Neuronal stem cell (in vitro differentiated cells): ENCODE measurements at regions not wholly inside any gene's neighbourhood (a gene's known extent, or its start where the extent isn't known, plus 50 kb on each side); places are given as distances from the start of the nearest gene placed in this dataset.

Source experiments
- DNase-seq: peaks from one replicate; pipeline ENCODE4 v3.0.0-alpha.2; 2013; ENCODE audit warnings: low spot score
- H2AFZ ChIP-seq: one replicate; pipeline ENCODE4 v1.6.1; 2013; ENCODE audit warnings: mild to moderate bottlenecking, low read length, inconsistent platforms
- H2AK5ac ChIP-seq: 2 replicates; pipeline ENCODE4 v1.6.1; 2013; ENCODE audit warnings: low read depth, mild to moderate bottlenecking, inconsistent platforms, low read length, moderate library complexity, mixed read lengths
- H2BK120ac ChIP-seq: 2 replicates; pipeline ENCODE4 v1.6.1; 2013; ENCODE audit warnings: low read depth, mild to moderate bottlenecking, inconsistent platforms, low read length, moderate library complexity, mixed read lengths
- H2BK12ac ChIP-seq: one replicate; pipeline ENCODE4 v1.6.1; 2013; ENCODE audit warnings: low read length, inconsistent platforms
- H2BK15ac ChIP-seq: 2 replicates; pipeline ENCODE4 v1.6.1; 2013; ENCODE audit warnings: mild to moderate bottlenecking, low read length, inconsistent platforms, mixed read lengths
- H2BK5ac ChIP-seq: one replicate; pipeline ENCODE4 v1.6.1; 2013; ENCODE audit warnings: inconsistent platforms, mild to moderate bottlenecking, low read length, moderate library complexity
- H3K14ac ChIP-seq: one replicate; pipeline ENCODE4 v1.6.1; 2013; ENCODE audit warnings: low read length, inconsistent platforms
- H3K18ac ChIP-seq: 2 replicates; pipeline ENCODE4 v1.6.1; 2013; ENCODE audit warnings: low read length, inconsistent platforms
- H3K23ac ChIP-seq: 2 replicates; pipeline ENCODE4 v1.6.1; 2013; ENCODE audit warnings: low read depth, mild to moderate bottlenecking, mixed read lengths, low read length, inconsistent platforms; ENCODE audit not compliant: poor library complexity
- H3K27ac ChIP-seq: replicated peaks from 3 replicates; pipeline ENCODE4 v1.5.1; 2013; ENCODE audit warnings: low read length, inconsistent platforms
- H3K27me3 ChIP-seq, 3 experiments: 2 replicates each; pipeline ENCODE4 v1.6.1; 2013; ENCODE audit warnings: low read length in 3 of 3, mild to moderate bottlenecking in 2 of 3, inconsistent platforms in 1 of 3, low read depth in 1 of 3, mixed read lengths in 1 of 3, moderate library complexity in 1 of 3; ENCODE audit not compliant: control insufficient read depth in 3 of 3, insufficient read depth in 3 of 3
- H3K36me3 ChIP-seq, 2 donors: replicated peaks in 1 of 2; 2 replicates each; pipeline ENCODE4 v1.6.1; 2013; ENCODE audit warnings: low read length in 2 of 2; ENCODE audit not compliant: control insufficient read depth in 2 of 2, insufficient read depth in 2 of 2
- H3K4ac ChIP-seq: 2 replicates; pipeline ENCODE4 v1.6.1; 2013; ENCODE audit warnings: inconsistent platforms, mild to moderate bottlenecking, low read length, moderate library complexity
- H3K4me1 ChIP-seq, 2 donors: 1 replicate in 1 of 2; 2 replicates in 1 of 2; pipeline ENCODE4 v1.6.1; 2013; ENCODE audit warnings: low read length in 2 of 2, low read depth in 1 of 2; ENCODE audit not compliant: control insufficient read depth in 2 of 2, insufficient read depth in 1 of 2
- H3K4me2 ChIP-seq: one replicate; pipeline ENCODE4 v1.6.1; 2013; ENCODE audit warnings: mild to moderate bottlenecking, low read length, inconsistent platforms; ENCODE audit not compliant: insufficient read depth, poor library complexity, severe bottlenecking
- H3K4me3 ChIP-seq, 2 donors: 2 replicates each; pipeline ENCODE4 v1.5.1; 2013; ENCODE audit warnings: low read length in 2 of 2, mild to moderate bottlenecking in 2 of 2, inconsistent platforms in 1 of 2, moderate library complexity in 1 of 2
- H3K79me1 ChIP-seq: one replicate; pipeline ENCODE4 v1.6.1; 2013; ENCODE audit warnings: low read depth, mild to moderate bottlenecking, inconsistent platforms, low read length, moderate library complexity
- H3K9ac ChIP-seq: one replicate; pipeline ENCODE4 v1.6.1; 2013; ENCODE audit warnings: mild to moderate bottlenecking, low read depth, low read length, inconsistent platforms; ENCODE audit not compliant: poor library complexity
- H3K9me3 ChIP-seq, 2 donors: replicated peaks in 1 of 2; 2 replicates each; pipeline versions ENCODE3 to v1.6.1; 2013; ENCODE audit warnings: low read length in 2 of 2, mild to moderate bottlenecking in 2 of 2, inconsistent platforms in 1 of 2, low read depth in 1 of 2, mixed read lengths in 1 of 2, moderate library complexity in 1 of 2; ENCODE audit not compliant: control insufficient read depth in 2 of 2, insufficient read depth in 1 of 2
- H4K8ac ChIP-seq: one replicate; pipeline ENCODE4 v1.6.1; 2013; ENCODE audit warnings: low read depth, mild to moderate bottlenecking, inconsistent platforms, low read length, moderate library complexity
- H4K91ac ChIP-seq: one replicate; pipeline ENCODE4 v1.6.1; 2013; ENCODE audit warnings: low read length, low read depth, mild to moderate bottlenecking, inconsistent platforms; ENCODE audit not compliant: poor library complexity
- WGBS, 2 donors: extraction: QIAGEN DNeasy Blood & Tissue Kit; methylation state at CpG; one replicate each; pipeline ENCODE4 v1.1.7; 2013; ENCODE audit warnings: missing lambda C conversion rate in 2 of 2, mixed read lengths in 1 of 2; ENCODE audit not compliant: insufficient read length in 2 of 2, insufficient replicate concordance in 1 of 2; ENCODE audit errors: extremely low coverage in 2 of 2; 5-methylcytosine and 5-hydroxymethylcytosine counted together

GRCh38 chr10:3838460-3839437 lies 53.7 kb upstream of the KLF6 start:
- no peak overlapping the region for H4K91ac ChIP-seq
- H3K9me3 ChIP-seq: no peaks in the 10 kb centered on the region
- H2BK5ac ChIP-seq: no peak overlapping the region
- no peak overlapping the region for H2BK15ac ChIP-seq
- H3K27ac ChIP-seq: no peak overlapping the region
- H3K4me3 ChIP-seq: no peak overlapping the region
- no peak overlapping the region for H3K14ac ChIP-seq
- no peaks in the 10 kb centered on the region for H3K79me1 ChIP-seq
- no peak overlapping the region for H4K8ac ChIP-seq
- no peak overlapping the region for H2BK120ac ChIP-seq
- no CpG with 5 or more reads among the region's 14 CpGs for WGBS, 2 donors
- no peak for DNase-seq
- no peak overlapping the region for H3K4me2 ChIP-seq
- peaks cover 0 to 1% of the 10 kb centered on the region in 2 donors for H3K4me1 ChIP-seq
- H3K9ac ChIP-seq: no peak overlapping the region
- H2BK12ac ChIP-seq: no peak overlapping the region
- no peak overlapping the region for H3K23ac ChIP-seq
- H3K18ac ChIP-seq: no peak overlapping the region
- no peak overlapping the region for H3K4ac ChIP-seq
- no peak overlapping the region for H2AK5ac ChIP-seq
- no peaks in the 10 kb centered on the region for H3K36me3 ChIP-seq
- H2AFZ ChIP-seq: no peak overlapping the region
- no peaks in the 10 kb centered on the region for H3K27me3 ChIP-seq

GRCh38 chr10:3837647-3838459 lies 52.8 kb upstream of the KLF6 start:
- Histone ChIP-seq H3K36me3 (no peaks in the 10 kb centered on the region), H3K4me1 (peaks cover 0 to 1% of the 10 kb centered on the region in 2 donors), H3K27ac (no peak overlapping the region), H2BK5ac (no peak overlapping the region), H2BK12ac (no peak overlapping the region), H3K4ac (no peak overlapping the region), H2BK15ac (no peak overlapping the region), H3K9ac (no peak overlapping the region), H2AK5ac (no peak overlapping the region), H4K8ac (no peak overlapping the region), H3K23ac (no peak overlapping the region), H3K4me3 (no peak overlapping the region), H3K9me3 (no peaks in the 10 kb centered on the region), H4K91ac (no peak overlapping the region), H3K79me1 (no peaks in the 10 kb centered on the region), H3K4me2 (no peak overlapping the region), H2AFZ (no peak overlapping the region), H3K27me3 (no peaks in the 10 kb centered on the region), H3K18ac (no peak overlapping the region), H3K14ac (no peak overlapping the region), H2BK120ac (no peak overlapping the region)
- WGBS, 2 donors: no CpG with 5 or more reads among the region's 9 CpGs
- no peak for DNase-seq

- no peak overlapping the region for H4K8ac ChIP-seq
- no peaks in the 10 kb centered on the region for H3K27me3 ChIP-seq
- H2AK5ac ChIP-seq: no peak overlapping the region
- no peak overlapping the region for H3K4me3 ChIP-seq
- no peaks in the 10 kb centered on the region for H3K36me3 ChIP-seq
- no peak overlapping the region for H3K23ac ChIP-seq
- no peak overlapping the region for H3K4ac ChIP-seq
- peaks cover 0 to 1% of the 10 kb centered on the region in 2 donors for H3K4me1 ChIP-seq
- no peak overlapping the region for H3K4me2 ChIP-seq
- no peak overlapping the region for H2AFZ ChIP-seq
- no peak overlapping the region for H2BK5ac ChIP-seq
- no peak overlapping the region for H3K9ac ChIP-seq
- no CpG with 5 or more reads among the region's 2 CpGs for WGBS, 2 donors
- H2BK120ac ChIP-seq: no peak overlapping the region
- no peak overlapping the region for H3K14ac ChIP-seq
- no peaks in the 10 kb centered on the region for H3K9me3 ChIP-seq
- DNase-seq: no peak
- no peak overlapping the region for H3K18ac ChIP-seq
- no peak overlapping the region for H2BK12ac ChIP-seq
- no peak overlapping the region for H2BK15ac ChIP-seq
- no peak overlapping the region for H4K91ac ChIP-seq
- H3K79me1 ChIP-seq: no peaks in the 10 kb centered on the region
- H3K27ac ChIP-seq: no peak overlapping the region
Observed at GRCh38 chr10:3836222-3836820, 51.3 kb upstream of the KLF6 start.
